ENCODE measurements at regions not wholly inside any gene's neighbourhood (a gene's known extent, or its start where the extent isn't known, plus 50 kb on each side); places are given as distances from the start of the nearest gene placed in this dataset.

GRCh38 chr16:79808731-79809130 is 208.2 kb upstream of the MAF start:
- DNase-seq, result no peak

GRCh38 chr16:79806757-79807156 is 206.2 kb upstream of the MAF start:
- no peak for DNase-seq

GRCh38 chr16:79805621-79806020 is 205.1 kb upstream of the MAF start:
- no peak for DNase-seq

- DNase-seq, result no peak
Observed at GRCh38 chr16:79801646-79802045, 201.1 kb upstream of the MAF start.

GRCh38 chr16:79800016-79800608 is 199.6 kb upstream of the MAF start:
- no peak for DNase-seq

- DNase-seq, result no peak
Observed at GRCh38 chr16:79798416-79799053, 198.0 kb upstream of the MAF start.

GRCh38 chr16:79797486-79797885 is 196.9 kb upstream of the MAF start:
- DNase-seq, result no peak

GRCh38 chr16:79795556-79795955 is 195.0 kb upstream of the MAF start:
- no peak for DNase-seq

- DNase-seq, result no peak
Observed at GRCh38 chr16:79794941-79795340, 194.4 kb upstream of the MAF start.

- no peak for DNase-seq
Observed at GRCh38 chr16:79792664-79793351, 192.3 kb upstream of the MAF start.

GRCh38 chr16:79792076-79792475 is 191.5 kb upstream of the MAF start:
- DNase-seq, result no peak

- no peak for DNase-seq
Observed at GRCh38 chr16:79790854-79791253, 190.3 kb upstream of the MAF start.

- DNase-seq, result no peak
Observed at GRCh38 chr16:79788949-79789348, 188.4 kb upstream of the MAF start.

- DNase-seq, result no peak
Observed at GRCh38 chr16:79786389-79786788, 185.9 kb upstream of the MAF start.

- DNase-seq, result no peak
Observed at GRCh38 chr16:79784007-79784406, 183.5 kb upstream of the MAF start.

GRCh38 chr16:79777679-79778078 is 177.1 kb upstream of the MAF start:
- DNase-seq, result no peak

- no peak for DNase-seq
Observed at GRCh38 chr16:79776243-79776847, 175.8 kb upstream of the MAF start.

GRCh38 chr16:79772784-79773183 is 172.2 kb upstream of the MAF start:
- no peak for DNase-seq

- no peak for DNase-seq
Observed at GRCh38 chr16:79772048-79772447, 171.5 kb upstream of the MAF start.

- DNase-seq, result peak; percentile 13 to 50
Observed at GRCh38 chr16:79770244-79771064, 169.9 kb upstream of the MAF start.

- no peak for DNase-seq
Observed at GRCh38 chr16:79769928-79770243, 169.3 kb upstream of the MAF start.

GRCh38 chr16:79769270-79769927 is 168.9 kb upstream of the MAF start:
- no peak for DNase-seq

All from cerebellar nuclear complex (tissue), 1 donor.